HG03521 (cell line): ENCODE measurements at regions not wholly inside any gene's neighbourhood (a gene's known extent, or its start where the extent isn't known, plus 50 kb on each side); places are given as distances from the start of the nearest gene placed in this dataset.
"Not testable (repeated sequence)": the region's sequence is repeated elsewhere in the genome, so short reads cannot be mapped to it uniquely, and the experiment has no call there.

Experiments
- ATAC-seq: cut with Tn5 transposase; IDR thresholded peaks from one replicate; pipeline ENCODE4 v1.9.1; 2021; ENCODE audit warnings: mild to moderate bottlenecking, moderate library complexity; ENCODE audit not compliant: unreplicated experiment

DNA sequence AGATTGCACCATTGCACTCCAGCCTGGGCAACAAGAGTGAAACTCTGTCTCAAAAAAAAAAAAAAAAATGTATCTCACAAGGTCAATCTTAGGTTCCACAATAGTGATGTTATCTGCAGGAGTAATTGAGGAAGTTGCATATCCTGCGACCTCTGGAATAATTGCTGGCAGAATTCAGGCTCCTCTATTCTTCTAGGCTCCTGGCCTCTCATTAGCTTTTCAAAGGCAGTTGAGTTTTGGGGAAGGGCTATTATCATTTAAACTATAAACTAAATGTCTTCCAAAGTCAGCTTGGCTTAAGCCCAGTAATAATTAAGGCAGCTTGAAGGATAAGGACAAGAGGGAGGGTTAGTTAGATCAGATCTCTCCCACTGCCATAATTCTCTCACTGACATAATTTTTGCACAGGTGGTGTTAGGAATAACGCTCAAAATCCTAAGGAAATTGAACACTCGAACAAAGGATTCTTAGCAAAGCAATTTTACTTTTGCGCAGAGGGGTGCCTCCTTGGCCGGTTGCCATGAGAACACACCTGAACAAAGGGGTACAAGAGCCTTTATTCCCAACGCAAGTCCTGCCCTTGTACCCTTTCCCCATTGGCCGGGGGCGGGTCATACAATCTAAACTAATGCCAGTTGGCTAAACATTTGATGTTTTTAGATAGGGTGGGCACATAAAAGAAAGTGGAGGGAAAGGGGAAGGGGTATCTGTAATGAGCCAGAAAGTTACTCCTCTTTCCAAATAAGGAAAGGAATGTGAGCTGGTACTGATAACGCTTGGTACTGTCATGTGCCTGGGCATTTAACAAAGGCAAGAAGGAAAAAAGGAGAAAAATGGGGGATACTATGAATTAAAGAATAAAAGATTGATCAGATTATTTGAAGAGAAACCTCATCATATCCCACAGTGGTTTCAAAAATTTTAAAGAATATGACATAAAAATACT is 106.4 kb upstream of the CCNG1 start:
- no peak for ATAC-seq

DNA sequence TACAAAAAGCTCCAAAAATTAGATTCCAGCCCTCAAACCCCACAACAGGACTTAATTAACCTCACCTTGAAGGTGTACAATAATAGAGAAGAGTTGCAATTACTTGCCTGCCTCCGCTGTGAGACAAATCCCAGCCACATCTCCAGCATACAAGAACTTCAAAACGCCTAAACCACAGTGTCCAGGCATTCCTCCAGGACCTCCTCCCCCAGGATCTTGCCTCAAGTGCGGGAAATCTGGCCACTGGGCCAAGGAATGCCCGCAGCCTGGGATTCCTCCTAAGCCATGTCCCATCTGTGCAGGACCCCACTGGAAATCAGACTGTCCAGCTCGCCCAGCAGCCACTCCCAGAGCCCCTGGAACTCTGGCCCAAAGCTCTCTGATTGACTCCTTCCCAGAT is 101.3 kb upstream of the CCNG1 start:
- not testable (repeated sequence) for ATAC-seq

DNA sequence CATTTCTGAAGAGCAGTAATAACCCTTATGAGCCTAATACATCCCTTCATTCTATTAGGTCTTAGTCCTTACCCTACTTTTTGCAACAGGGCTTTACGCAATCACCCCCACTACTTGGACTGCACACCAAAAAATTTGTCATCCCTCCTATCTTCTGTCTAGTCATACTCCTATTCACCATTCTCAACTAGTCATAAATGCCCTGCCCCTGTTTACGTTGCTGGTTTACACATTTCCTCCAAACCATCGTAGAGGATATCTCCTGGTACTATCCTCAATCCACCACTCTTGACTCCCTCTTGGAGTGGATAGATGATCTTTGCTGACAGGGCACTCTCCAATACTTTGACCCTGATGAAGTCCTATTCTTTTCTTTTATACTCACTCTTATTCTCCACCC is 98.2 kb upstream of the CCNG1 start:
- no peak for ATAC-seq

DNA sequence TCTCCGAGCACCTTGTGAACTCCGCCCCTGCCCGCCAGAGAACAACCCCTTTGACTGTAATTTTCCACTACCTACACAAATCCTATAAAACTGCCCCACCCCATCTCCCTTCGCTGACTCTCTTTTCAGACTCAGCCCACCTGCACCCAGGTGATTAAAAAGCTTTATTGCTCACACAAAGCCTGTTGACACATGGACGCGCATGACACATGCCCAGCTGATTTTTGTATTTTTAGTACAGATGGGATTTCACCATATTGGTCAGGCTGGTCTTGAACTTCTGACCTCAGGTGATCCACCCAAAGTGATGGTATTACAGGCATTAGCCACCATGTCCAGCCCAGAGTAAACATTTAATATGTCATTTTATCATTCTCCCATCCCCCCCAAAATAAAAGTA is 97.0 kb upstream of the CCNG1 start:
- not testable (repeated sequence) for ATAC-seq

DNA sequence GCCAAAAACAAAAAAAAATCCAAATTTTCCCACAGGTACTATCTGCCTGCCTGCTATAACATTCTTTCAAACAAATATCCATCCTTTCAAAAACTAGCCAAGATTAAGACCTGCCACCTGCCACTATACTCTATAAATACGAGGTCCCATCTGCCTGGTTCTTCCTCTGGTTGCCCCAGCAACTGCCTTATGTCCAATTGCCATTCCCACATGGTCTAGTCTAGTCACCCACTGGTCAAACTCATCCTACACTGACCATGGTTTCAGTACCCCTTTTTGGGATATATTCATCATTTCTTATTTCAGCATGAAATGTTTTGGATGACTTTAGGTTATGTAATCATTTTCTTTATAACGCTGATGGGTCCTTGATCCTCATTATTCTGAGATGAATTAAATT is 95.1 kb upstream of the CCNG1 start:
- no peak for ATAC-seq

DNA sequence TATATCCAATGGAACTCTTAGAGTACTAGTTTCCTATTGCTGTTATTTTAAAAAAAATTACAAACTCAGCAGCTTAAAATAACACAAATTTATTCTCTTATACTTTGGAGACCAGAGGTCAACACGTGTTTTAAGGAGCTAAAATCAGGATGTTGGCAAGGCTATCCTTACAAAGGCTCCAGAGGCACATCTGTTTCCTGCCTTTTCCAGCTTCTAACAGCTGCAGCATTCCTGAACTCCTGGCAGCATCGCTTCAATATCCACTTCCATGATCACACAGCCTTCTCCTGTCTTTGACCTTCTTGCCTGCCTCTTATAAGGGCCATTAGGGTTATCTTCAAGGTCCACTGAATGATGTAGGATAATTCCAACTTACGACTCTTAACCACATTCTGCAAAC is 92.2 kb upstream of the CCNG1 start:
- no peak for ATAC-seq

DNA sequence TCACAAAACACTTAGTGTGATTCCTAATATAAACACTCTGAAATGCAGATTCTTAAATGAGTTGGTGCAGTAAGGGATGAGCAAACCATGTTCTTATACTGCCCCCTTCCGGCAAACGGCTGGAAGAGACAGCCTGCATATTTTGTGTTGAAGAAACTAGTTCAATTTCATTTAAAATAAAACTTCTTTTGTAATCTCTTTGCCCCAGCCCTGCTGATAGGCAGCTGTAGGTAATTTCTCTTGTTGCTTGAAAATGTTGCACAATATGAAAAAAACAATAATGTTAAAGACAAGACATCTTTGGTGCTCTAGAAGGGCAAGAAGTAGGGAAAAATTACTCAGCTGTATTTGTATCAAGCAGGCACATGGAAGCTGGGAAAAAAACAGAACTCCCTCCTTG is 89.7 kb upstream of the CCNG1 start:
- peak; percentile 52 for ATAC-seq

DNA sequence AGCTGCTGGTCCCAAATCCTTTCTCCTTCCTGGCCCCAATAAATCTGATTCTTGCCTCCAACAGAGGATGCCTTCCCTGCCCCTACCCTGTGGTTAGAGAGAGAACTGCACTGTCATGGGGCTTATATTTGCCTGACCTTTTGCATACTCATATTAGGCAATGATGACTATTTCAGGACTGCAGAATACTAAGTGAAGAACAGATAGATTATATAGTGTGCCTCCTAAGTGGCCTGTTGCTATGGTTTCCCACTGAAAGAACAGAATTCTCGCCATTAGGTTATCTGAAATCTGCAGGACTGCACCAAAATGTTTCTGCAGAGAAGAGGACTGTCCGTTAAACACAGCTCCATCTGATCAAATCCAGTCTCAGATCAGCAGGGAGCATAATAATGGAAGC is 87.3 kb upstream of the CCNG1 start:
- no peak for ATAC-seq

DNA sequence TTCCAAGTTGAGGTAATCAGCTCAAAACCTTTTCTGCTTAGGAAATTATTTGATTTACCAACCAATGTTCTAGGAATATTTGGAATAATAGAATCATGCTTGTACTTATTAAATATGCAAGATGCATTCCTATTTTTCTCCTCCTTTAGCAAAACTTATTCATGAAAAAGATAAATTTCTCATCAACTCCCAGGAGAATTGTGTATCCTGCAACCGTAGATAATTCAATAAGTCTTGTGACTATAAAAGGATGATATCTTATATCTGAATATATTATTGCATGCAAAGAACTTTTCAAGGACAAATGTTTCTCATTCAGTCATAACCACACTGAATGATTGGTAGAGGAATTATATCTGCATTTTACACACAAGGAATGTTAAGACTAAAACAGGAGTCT is 84.9 kb upstream of the CCNG1 start:
- ATAC-seq, result no peak

DNA sequence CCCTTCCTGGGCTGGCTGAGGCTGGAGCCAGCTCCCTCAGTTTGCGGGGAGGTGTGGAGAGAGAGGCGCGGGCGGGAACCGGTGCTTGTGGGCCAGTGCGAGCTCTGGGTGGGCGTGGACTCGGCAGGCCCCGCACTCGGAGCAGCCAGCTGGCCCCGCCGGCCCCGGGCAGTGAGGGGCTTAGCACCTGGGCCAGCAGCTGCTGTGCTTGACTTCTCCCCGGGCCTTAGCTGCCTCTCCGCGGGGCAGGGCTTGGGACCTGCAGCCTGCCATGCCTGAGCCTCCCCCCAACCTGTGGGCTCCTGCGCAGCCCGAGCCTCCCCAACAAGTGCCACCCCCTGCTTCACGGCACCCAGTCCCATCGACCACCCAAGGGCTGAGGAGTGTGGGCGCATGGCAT is 81.6 kb upstream of the CCNG1 start:
- not testable (repeated sequence) for ATAC-seq

DNA sequence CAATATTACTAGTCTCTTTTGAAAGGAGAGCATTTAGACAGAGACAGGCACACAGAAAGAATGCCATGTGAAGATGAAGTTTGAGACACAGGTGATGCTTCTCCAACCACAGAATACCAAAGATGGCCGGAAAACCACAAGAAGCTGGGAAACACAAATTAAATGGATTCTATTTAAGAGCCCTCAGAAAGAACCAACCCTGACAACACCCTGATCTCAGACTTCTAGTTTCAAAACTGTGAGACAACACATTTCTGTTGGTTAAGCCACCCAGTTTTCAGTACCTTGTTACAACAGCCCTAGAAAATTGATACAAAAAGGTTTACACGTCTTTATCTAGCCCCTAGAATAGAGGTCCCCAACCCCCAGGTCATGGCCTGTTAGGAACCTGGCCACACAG is 79.8 kb upstream of the CCNG1 start:
- ATAC-seq, result no peak

DNA sequence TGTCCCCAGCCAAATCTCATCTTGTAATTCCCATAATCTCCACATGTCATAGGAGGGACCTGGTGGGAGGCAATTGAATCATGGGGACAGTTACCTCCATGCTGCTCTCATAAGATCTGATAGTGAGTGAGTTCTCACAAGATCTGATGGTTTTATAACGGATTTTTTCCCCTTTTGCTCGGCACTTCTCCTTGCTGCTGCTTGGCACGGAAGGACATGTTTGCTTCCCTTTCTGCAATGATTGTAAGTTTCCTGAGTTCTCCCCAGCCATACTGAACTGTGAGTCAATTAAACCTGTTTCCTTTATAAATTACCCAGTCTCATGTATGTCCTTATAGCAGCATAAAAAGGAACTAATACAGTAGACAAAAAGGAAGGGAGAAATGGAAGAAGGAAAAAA is 76.7 kb upstream of the CCNG1 start:
- ATAC-seq, result no peak

DNA sequence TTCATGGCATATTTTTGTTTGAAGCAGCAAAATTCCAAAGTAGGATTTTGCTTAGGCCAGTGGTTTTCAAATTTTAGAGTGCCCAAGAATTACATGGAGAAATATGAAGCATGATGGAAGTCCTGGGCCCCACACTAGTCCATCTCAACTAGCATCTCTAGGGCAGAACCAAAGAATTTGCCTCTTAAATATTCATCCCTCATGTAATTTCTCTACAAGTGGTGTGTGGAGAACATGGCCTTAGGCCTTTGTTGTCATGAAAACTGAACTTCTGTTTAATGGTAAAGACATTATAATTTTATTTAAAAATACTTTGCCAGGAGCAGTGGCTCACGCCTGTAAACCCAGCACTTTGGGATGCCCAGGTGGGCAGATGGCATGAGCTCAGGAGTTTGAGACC is 75.9 kb upstream of the CCNG1 start:
- no peak for ATAC-seq

DNA sequence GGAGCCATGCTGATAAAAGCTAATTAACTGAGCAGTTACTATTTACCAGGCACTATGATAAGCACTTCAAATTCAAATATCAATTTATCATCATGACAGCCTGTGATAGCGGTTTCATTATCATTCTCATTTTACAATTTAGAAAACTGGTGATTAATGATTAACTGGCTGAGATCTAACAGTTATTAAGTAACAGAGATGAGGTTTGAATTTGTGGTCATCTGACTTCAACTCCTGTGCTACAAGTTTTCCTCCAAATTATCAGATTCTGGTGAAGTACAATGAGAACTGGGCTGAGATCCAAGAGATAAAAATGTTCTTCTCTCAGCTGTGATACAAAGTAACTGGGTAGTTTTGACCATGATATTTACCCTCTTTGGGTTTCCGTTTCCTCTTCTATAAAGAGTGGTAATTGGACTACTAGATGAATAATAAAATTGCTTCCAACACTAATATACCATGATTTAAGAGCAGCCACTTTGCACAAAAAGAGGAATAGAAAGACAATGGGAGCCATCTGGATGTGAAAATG is 74.5 kb upstream of the CCNG1 start:
- no peak for ATAC-seq

DNA sequence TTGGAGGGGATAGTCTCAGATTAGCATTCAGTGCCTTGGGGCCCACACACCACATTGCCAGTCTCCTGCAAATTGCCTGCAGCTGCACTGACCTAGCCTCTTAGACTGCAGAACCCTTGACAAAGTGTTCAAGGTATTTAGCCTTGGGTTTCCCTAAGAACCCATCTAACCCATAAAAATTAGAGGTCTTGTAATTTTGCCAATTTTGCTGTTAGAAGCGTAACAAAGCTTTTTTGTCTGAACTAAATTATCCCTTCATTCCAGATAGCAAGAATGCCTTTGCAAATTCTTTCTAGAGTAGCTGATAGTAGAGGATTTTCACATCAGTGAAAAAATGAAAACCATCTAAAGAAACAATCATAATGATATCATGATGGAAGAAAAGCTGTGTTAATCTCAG is 74.0 kb upstream of the CCNG1 start:
- ATAC-seq, result no peak

DNA sequence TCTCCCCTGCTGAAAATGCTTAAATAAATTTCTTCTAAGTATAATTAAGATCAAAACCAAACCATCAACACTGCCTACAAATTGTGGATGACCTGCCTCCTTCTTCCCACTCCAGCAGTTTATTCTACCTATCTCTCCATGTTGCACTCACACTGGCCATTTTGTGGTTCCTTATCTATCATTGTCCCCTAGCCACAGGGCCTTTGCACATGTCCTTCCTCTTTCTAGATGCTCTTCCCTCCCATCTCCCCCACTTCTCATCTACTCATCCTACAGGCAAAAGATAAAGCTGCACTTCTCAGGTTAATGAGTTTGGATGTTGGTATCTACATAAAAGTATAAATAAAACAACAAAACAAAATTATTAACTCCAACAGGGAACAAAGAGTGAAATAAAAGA is 70.6 kb upstream of the CCNG1 start:
- ATAC-seq, result no peak

DNA sequence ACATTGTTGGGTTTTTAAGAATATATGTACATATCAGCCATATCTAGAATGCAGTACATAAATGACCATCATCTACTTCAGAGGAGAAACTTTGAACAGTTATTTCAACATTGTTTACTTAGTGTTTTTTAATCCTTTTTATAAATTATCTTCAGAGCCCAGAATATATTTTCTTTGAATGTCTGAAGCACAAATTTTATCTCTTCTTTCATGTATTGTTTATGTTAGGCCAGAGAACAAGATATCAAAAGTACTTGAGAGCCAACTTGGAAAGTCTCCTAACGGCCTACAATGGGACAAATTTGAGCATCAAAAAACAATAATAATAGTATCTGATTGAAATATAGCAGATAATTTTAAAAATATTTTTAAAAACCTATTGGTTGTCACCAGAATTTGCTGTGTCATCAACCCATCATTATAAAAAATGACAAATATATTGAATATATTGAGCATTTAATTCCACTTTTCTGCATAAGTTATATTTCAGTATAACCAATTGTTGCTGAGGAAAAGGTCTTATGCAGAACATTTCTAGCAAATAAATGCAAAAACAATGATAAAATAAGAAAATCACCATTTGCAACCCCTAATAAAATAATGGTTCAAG is 67.5 kb upstream of the CCNG1 start:
- ATAC-seq, result no peak

DNA sequence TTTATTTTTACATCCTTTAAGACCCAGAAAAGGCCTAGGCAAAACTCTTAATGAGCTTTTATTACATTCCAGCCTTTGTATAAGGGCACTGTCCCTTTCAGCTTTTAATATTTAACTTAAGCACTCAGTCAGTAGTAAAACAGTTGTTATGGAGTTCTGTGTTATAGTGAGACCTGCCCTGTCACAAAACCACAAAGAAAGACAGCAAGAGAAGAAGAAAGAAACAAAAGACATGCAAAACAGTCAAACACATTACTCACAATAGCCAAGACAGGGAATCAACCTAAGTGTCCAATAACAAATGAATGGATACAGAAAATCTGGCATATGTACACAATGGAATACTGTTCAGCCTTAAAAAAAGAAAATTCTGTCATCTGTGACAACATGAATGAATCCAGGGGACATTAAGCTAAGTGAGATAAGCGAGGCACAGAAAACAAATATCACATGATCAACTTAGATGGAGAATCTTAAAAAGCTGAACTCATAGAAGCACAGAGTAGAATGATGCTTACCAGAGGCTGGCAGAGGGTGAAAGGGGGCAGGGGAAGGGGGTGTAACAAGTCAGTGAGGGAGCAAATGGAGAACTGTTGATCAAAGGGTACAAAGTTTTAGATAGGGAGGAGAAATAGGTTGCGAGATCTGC is 63.8 kb upstream of the CCNG1 start:
- no peak for ATAC-seq

DNA sequence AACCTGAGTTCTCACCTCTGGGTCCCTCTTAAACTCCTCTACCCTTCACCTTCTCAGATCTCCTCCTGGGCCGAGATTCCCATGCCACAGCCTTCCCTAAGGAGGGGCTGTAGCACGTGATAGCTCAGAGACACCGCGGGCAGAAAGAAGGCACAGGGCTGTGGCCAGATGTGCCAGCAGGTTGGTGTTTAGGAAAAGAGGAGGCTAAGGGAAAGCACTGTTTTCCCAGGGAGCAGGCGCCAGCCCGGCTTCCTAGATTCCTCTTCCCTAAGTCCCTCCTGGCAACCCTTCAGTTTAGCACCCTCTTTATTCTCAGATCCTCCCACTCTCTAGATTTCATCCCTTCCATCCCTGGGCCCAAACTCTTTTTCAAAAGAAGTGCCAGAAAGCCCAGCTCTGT is 59.4 kb upstream of the CCNG1 start:
- no peak for ATAC-seq

DNA sequence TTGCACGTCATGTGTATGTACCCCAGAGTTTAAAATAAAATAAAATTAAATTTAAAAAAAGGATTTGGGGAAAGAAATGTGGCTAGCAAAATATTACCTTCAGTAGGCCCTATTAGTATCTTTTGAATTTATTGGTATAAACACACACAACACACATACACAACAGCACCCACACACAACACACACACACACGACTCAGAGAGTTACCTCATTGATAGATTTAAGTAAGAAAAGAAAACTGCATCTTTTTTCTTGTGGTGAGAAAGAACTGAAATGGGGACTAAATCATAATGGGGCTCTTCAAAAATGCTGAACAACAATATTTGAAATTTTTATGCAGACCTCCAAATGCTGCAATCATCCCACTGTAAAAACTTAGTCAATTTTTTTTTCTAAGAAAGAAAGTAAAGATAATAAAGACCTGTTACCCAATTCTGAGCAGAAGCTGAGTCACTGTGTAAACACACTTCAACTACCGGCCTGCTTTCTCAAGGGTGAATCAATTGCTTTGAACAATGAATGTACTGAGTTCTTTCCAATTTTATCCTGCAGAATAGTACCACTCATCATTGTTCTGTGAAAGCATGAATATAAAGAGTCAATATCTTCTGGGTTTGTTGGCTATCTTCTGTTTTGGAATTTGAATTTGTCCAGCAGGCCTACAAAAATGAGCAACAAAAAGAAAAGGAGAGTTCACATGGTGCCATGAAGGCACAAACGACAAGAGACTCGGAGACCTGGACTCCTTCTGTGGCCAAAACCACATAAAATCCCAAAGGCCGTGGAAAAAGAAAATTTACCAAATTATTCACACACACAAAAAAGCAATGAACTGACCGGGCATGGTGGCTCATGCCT is 57.9 kb upstream of the CCNG1 start:
- no peak for ATAC-seq

DNA sequence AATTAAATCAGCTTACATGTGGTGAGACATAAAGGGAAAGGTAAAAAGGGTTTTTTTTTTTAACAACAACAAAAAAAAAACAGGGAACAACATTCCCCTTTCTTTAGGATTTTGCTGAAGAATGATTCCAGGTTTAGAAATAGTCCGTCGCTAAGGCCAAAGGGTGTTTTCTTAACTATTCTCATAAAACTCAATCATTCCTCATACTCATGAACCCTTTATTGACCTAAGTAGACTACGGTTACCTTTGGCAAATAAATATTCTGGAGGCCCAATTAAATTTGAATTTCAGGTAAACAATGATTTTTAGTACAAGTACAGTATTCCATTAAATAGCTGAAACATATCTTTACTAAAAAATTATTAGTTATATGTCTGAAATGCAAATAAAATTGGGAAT is 55.6 kb upstream of the CCNG1 start:
- no peak for ATAC-seq
